Smooth muscle cell (in vitro differentiated cells): ENCODE measurements at regions not wholly inside any gene's neighbourhood (a gene's known extent, or its start where the extent isn't known, plus 50 kb on each side); places are given as distances from the start of the nearest gene placed in this dataset.
A peak's percentile ranks its signal among the peaks of the same experiment; 100 is the strongest.

ENCODE experiments used
- DNase-seq: peaks from one replicate; lab custom pipeline; 2025; ENCODE audit not compliant: unreplicated experiment; lab: John Stamatoyannopoulos, UW
- H2AFZ ChIP-seq: fragments of 200-600 bp; sonication (generic); 2 replicates; pipeline ENCODE4 v1.6.0; 2016; ENCODE audit warnings: antibody characterized with exemption, low read depth, mild to moderate bottlenecking
- H3F3A ChIP-seq: fragments of 200-600 bp; sonication (generic); 2 replicates; pipeline ENCODE4 v1.6.0; 2017; ENCODE audit warnings: antibody characterized with exemption, low read depth
- H3K27ac ChIP-seq: fragments of 200-600 bp; sonication (generic); 2 replicates; pipeline ENCODE4 v1.5.1; 2016; ENCODE audit warnings: low read depth, mild to moderate bottlenecking
- H3K27me3 ChIP-seq: fragments of 200-600 bp; sonication (generic); 2 replicates; pipeline ENCODE4 v1.6.1; 2016; ENCODE audit warnings: low read depth, mild to moderate bottlenecking
- H3K36me3 ChIP-seq: fragments of 200-600 bp; sonication (generic); 2 replicates; pipeline ENCODE4 v1.5.1; 2016; ENCODE audit warnings: low read depth
- H3K4me1 ChIP-seq: fragments of 200-600 bp; sonication (generic); 2 replicates; pipeline ENCODE4 v1.5.1; 2016; ENCODE audit warnings: low read depth
- H3K4me2 ChIP-seq: fragments of 200-600 bp; sonication (generic); 2 replicates; pipeline ENCODE4 v1.6.0; 2016; ENCODE audit warnings: mild to moderate bottlenecking
- H3K4me3 ChIP-seq: fragments of 200-600 bp; sonication (generic); 2 replicates; pipeline ENCODE4 v1.5.1; 2016; ENCODE audit warnings: mild to moderate bottlenecking
- H3K79me2 ChIP-seq: fragments of 200-600 bp; sonication (generic); 2 replicates; pipeline ENCODE4 v1.6.0; 2016; ENCODE audit warnings: low read depth, mild to moderate bottlenecking
- H3K9ac ChIP-seq: fragments of 200-600 bp; sonication (generic); 2 replicates; pipeline ENCODE4 v1.6.0; 2016; ENCODE audit warnings: low read depth
- H3K9me3 ChIP-seq: fragments of 200-600 bp; sonication (generic); replicated peaks from 2 replicates; pipeline ENCODE4 v1.5.1; 2016; ENCODE audit warnings: low read depth
- H4K20me1 ChIP-seq: fragments of 200-600 bp; sonication (generic); 2 replicates; pipeline ENCODE4 v1.6.0; 2016; ENCODE audit warnings: low read depth
- CTCF ChIP-seq: fragments of 200-600 bp; sonication (generic); IDR thresholded peaks from 2 replicates; pipeline ENCODE4 v1.5.1; 2017; ENCODE audit warnings: borderline replicate concordance, mild to moderate bottlenecking, antibody characterized with exemption; ENCODE audit not compliant: insufficient read depth, poor library complexity, severe bottlenecking
- WGBS: methylation state at CpG from one replicate; pipeline ENCODE4 v1.1.7; 2016; ENCODE audit warnings: low lambda C conversion rate; 5-methylcytosine and 5-hydroxymethylcytosine counted together

- H3K9me3 ChIP-seq, result no peaks in the 10 kb centered on the region
- 46% methylated on average over 11 of the region's 11 CpGs for WGBS
- H4K20me1 ChIP-seq, result no peaks in the 10 kb centered on the region
- peaks cover 4% of the 10 kb centered on the region for H3F3A ChIP-seq
- H3K9ac ChIP-seq, result no peak overlapping the region
- DNase-seq, result no peak
- no peak overlapping the region for H2AFZ ChIP-seq
- peaks cover 42% of the 10 kb centered on the region for H3K4me1 ChIP-seq
- no peaks in the 10 kb centered on the region for H3K36me3 ChIP-seq
- no peak overlapping the region for H3K27ac ChIP-seq
- no peak for TF ChIP-seq CTCF
- no peaks in the 10 kb centered on the region for H3K27me3 ChIP-seq
- peak overlapping the region; percentile 71 for H3K4me2 ChIP-seq
- no peak overlapping the region for H3K4me3 ChIP-seq
- H3K79me2 ChIP-seq, result no peaks in the 10 kb centered on the region
Measured at GRCh38 chr5:17400724-17401469, 97.1 kb upstream of the TAF11L2 start.

- no peak for TF ChIP-seq CTCF
- Histone ChIP-seq H3K9ac (no peak overlapping the region), H3K4me2 (peak overlapping the region; percentile 71), H3K27me3 (no peaks in the 10 kb centered on the region), H4K20me1 (no peaks in the 10 kb centered on the region), H3K79me2 (no peaks in the 10 kb centered on the region), H3K9me3 (no peaks in the 10 kb centered on the region), H3K4me1 (peaks cover 42% of the 10 kb centered on the region), H3F3A (peaks cover 4% of the 10 kb centered on the region), H3K36me3 (no peaks in the 10 kb centered on the region), H3K4me3 (peak overlapping the region; percentile 29), H2AFZ (peak overlapping the region; percentile 69), H3K27ac (no peak overlapping the region)
- WGBS, result 10% methylated on average over 9 of the region's 9 CpGs
- DNase-seq, result no peak
Measured at GRCh38 chr5:17401470-17402288, 96.4 kb upstream of the TAF11L2 start.

- Histone ChIP-seq H3K9ac (no peak overlapping the region), H3K4me2 (peak overlapping the region; percentile 71), H3K79me2 (no peaks in the 10 kb centered on the region), H3K27me3 (no peaks in the 10 kb centered on the region), H3K9me3 (no peaks in the 10 kb centered on the region), H3F3A (peaks cover 4% of the 10 kb centered on the region), H3K27ac (no peak overlapping the region), H3K4me3 (peak overlapping the region; percentile 29), H3K36me3 (no peaks in the 10 kb centered on the region), H3K4me1 (peaks cover 42% of the 10 kb centered on the region), H4K20me1 (no peaks in the 10 kb centered on the region), H2AFZ (peak overlapping the region; percentile 69)
- 12% methylated on average over 10 of the region's 10 CpGs for WGBS
- TF ChIP-seq CTCF, result no peak
- DNase-seq, result no peak
Measured at GRCh38 chr5:17402289-17403121, 95.5 kb upstream of the TAF11L2 start.
